Activated CD8-positive, alpha-beta memory T cell treated with anti-CD3 and anti-CD28 coated beads, Interleukin-2, amount 10 ng/mL, durations not matched to agents 7 days and 5 days (primary cell): ENCODE measurements at regions not wholly inside any gene's neighbourhood (a gene's known extent, or its start where the extent isn't known, plus 50 kb on each side); places are given as distances from the start of the nearest gene placed in this dataset.

Source experiments
- ATAC-seq: fragments of 150-1000 bp; cut with Tn5 transposase; one replicate; pipeline ENCODE4 v1.10.0; 2021; ENCODE audit warnings: moderate library complexity
- CTCF ChIA-PET: fragments of 350-600 bp; sonication (Branson Sonifier 250); formaldehyde crosslinking; loops from one replicate; lab custom pipeline; 2021; ENCODE audit warnings: antibody characterized with exemption; lab: Charles Lee
- DNase-seq: peaks from one replicate; pipeline ENCODE4 v3.0.0-alpha.2; 2020
- H3K27ac Mint-ChIP-seq: one replicate; pipeline ENCODE4 v1.8.0; 2021; ENCODE audit warnings: mild to moderate bottlenecking, mixed read lengths
- H3K27me3 Mint-ChIP-seq: one replicate; pipeline ENCODE4 v1.8.0; 2021; ENCODE audit warnings: mixed read lengths
- H3K36me3 Mint-ChIP-seq: one replicate; pipeline ENCODE4 v1.8.0; 2021; ENCODE audit warnings: mild to moderate bottlenecking, mixed read lengths
- H3K4me1 Mint-ChIP-seq: one replicate; pipeline ENCODE4 v1.8.0; 2021; ENCODE audit warnings: mixed read lengths
- H3K4me3 Mint-ChIP-seq: one replicate; pipeline ENCODE4 v1.8.0; 2021; ENCODE audit warnings: mild to moderate bottlenecking, moderate library complexity, mixed read lengths
- H3K9me3 Mint-ChIP-seq: one replicate; pipeline ENCODE4 v1.8.0; 2022; ENCODE audit warnings: low read depth, mixed read lengths

GRCh38 chr22:48974443-48975315 is 853.0 kb downstream of the BRD1 start:
- no peak for ATAC-seq
- Mint-ChIP-seq H3K9me3 (no peaks in the 10 kb centered on the region), H3K27ac (no peak overlapping the region), H3K4me1 (no peaks in the 10 kb centered on the region), H3K27me3 (no peaks in the 10 kb centered on the region), H3K4me3 (no peak overlapping the region), H3K36me3 (no peaks in the 10 kb centered on the region)
- CTCF ChIA-PET: no interaction called here
- DNase-seq: peak; percentile 33

- H3K36me3 Mint-ChIP-seq: no peaks in the 10 kb centered on the region
- no peaks in the 10 kb centered on the region for H3K9me3 Mint-ChIP-seq
- no peak for DNase-seq
- no peak overlapping the region for H3K27ac Mint-ChIP-seq
- no peak overlapping the region for H3K4me3 Mint-ChIP-seq
- CTCF ChIA-PET: no interaction called here
- ATAC-seq: no peak
- no peaks in the 10 kb centered on the region for H3K27me3 Mint-ChIP-seq
- H3K4me1 Mint-ChIP-seq: no peaks in the 10 kb centered on the region
These were observed 854.0 kb downstream of the BRD1 start for GRCh38 chr22:48973694-48974041.

DNA sequence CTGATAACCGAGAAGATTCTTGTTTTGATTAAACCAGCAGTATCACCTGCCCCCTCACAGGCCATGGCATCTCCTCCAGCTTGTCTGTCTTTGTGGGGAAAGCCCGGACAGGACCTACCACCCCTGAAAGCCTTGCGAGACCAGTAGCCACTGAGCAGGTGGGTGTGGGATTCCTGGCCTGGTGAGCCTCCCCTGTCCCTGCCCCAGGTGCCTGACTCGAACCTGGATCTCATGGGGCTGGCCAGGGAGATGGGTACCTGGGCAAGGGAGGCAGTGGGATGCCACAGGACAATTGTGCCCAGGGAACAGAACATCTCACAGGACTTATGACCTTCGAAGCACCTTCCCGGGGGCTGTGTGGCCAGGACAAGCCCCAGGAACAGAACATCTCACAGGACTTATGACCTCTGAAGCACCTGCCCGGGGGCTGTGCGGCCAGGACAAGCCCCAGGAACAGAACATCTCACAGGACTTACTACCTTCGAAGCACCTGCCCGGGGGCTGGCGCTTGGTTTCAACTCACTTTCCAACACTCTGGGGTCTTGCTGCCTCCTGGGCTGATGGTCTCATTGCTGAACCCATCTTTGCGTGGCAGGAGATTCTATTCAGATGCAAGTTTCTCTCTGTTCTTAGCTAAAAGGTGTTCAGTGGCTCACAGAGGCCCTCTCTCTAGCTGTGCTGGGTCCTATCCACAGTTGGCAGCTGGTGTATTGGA is 854.5 kb downstream of the BRD1 start:
- no peak for ATAC-seq
- no peaks in the 10 kb centered on the region for H3K4me1 Mint-ChIP-seq
- H3K9me3 Mint-ChIP-seq: no peaks in the 10 kb centered on the region
- H3K27ac Mint-ChIP-seq: no peak overlapping the region
- CTCF ChIA-PET: no interaction called here
- no peak for DNase-seq
- no peaks in the 10 kb centered on the region for H3K36me3 Mint-ChIP-seq
- no peaks in the 10 kb centered on the region for H3K27me3 Mint-ChIP-seq
- H3K4me3 Mint-ChIP-seq: no peak overlapping the region

DNA sequence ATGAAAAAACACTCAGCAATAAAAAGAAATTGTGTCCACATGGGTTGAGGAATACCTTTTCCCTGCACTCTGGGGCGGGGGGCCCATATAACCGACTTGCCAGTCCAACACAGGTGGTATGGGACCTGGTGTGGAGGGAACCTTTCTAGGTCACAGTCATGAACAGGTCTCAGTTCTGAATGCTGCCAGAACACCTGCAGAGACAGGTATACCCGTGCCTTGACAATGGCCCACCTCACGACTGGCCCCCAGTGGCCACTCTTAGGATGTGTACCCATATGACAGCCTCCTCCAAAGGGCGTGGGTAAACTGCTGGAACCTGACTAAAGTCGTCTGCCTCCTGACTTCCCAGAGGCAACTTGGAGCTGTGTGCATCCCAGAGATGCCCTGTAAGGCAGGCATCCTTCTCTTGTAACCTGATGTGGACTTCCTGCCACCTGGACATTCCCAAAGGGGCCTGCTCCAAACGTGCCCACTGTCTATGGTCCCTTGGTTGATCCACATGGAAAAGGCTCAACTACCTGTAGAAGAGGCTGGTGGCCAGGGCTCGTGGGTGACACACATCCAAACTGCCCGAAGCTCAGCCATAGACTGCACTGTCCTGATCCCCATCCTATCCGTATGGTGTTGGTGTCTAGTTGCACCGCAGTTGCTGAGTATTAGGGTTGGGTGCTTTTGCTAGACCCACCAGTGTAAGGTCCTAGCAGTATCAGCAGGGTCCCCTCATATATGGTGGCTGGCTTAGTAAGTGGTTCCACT is 859.3 kb downstream of the BRD1 start:
- CTCF ChIA-PET: no interaction called here
- ATAC-seq: no peak
- H3K9me3 Mint-ChIP-seq: no peaks in the 10 kb centered on the region
- H3K4me1 Mint-ChIP-seq: no peaks in the 10 kb centered on the region
- no peak overlapping the region for H3K27ac Mint-ChIP-seq
- H3K27me3 Mint-ChIP-seq: peaks cover 8% of the 10 kb centered on the region
- no peak for DNase-seq
- no peaks in the 10 kb centered on the region for H3K36me3 Mint-ChIP-seq
- no peak overlapping the region for H3K4me3 Mint-ChIP-seq

DNA sequence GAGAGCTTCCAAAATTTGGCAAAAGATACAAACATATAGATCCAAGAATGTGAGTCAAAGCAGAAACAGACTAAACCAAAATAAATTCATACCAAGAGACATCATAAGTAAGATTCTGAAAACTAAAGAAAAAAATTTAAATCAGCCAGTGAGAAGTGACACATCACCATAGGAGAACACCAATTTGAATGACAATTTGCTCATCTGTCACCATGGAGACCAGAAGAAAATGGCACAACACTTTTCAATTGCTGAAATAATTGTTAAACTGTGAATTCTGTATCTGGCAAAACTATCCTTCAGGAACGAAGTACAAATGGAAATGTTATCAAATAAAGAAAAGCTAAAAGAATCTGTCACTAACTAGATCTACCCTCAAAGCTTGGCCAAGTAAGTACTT is 864.3 kb downstream of the BRD1 start:
- Mint-ChIP-seq H3K9me3 (no peaks in the 10 kb centered on the region), H3K27me3 (peaks cover 12% of the 10 kb centered on the region), H3K4me1 (no peaks in the 10 kb centered on the region), H3K36me3 (no peaks in the 10 kb centered on the region), H3K27ac (no peak overlapping the region), H3K4me3 (no peak overlapping the region)
- DNase-seq: no peak
- CTCF ChIA-PET: no interaction called here
- ATAC-seq: no peak

DNA sequence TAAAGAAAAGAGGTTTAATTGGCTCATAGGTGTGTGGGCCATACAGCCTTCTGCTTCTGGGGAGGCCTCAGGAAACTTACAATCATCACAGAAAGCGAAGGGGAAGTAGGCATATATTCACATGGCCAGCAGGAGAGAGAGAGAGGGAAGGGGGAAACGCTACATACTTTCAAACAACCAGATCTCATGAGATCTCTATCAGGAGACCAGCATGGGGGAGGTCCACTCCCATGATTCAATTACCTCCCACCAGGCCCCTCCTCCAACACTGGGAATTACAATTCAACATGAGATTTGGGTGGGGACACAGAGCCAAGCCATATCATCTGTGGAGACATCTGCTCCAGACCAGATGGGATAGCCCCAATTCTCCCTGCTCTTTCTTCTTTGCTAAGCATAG is 866.0 kb downstream of the BRD1 start:
- no peak for DNase-seq
- Mint-ChIP-seq H3K27me3 (peaks cover 12% of the 10 kb centered on the region), H3K4me3 (no peak overlapping the region), H3K4me1 (no peaks in the 10 kb centered on the region), H3K27ac (no peak overlapping the region), H3K9me3 (peaks cover 4% of the 10 kb centered on the region), H3K36me3 (peaks cover 4% of the 10 kb centered on the region)
- CTCF ChIA-PET: no interaction called here
- no peak for ATAC-seq

DNA sequence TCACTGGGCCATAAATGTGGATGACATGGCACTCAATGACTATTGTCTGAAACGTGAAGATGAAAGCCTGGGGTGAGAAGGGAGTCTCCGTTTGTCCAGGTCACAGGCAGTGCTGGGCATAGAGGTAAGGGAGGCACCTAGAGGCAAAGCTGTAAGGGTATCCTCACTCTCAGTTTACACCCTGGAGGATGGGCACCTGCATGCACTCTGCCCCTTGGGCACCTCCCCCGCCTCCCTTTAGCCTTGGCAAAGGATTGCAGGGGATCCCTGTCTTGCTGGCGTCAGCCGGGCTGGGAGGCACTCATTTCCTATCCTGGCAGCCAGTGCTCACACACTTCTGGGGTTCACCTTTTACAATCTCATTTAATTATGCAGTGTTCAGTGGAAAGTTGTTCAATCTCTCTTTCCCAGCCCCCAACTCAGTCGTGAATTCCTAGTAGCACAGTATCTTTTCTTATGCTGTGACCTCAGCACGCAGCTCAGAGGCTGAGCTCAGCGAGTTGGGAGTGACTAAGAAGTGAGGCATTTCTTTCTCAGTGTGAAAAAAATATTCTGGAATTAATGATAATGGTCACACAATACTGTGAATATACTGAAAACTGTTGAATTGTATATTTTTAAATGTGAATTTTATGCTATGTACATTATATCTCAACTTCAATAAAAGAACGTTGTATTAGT is 866.6 kb downstream of the BRD1 start:
- peaks cover 10% of the 10 kb centered on the region for H3K9me3 Mint-ChIP-seq
- H3K36me3 Mint-ChIP-seq: peaks cover 6% of the 10 kb centered on the region
- CTCF ChIA-PET: no interaction called here
- no peak overlapping the region for H3K27ac Mint-ChIP-seq
- H3K4me1 Mint-ChIP-seq: no peaks in the 10 kb centered on the region
- peak; percentile 9 for DNase-seq
- no peak for ATAC-seq
- no peak overlapping the region for H3K4me3 Mint-ChIP-seq
- H3K27me3 Mint-ChIP-seq: peaks cover 10% of the 10 kb centered on the region

GRCh38 chr22:48960576-48960975 is 867.1 kb downstream of the BRD1 start:
- Mint-ChIP-seq H3K27me3 (peaks cover 10% of the 10 kb centered on the region), H3K36me3 (peaks cover 6% of the 10 kb centered on the region), H3K4me1 (no peaks in the 10 kb centered on the region), H3K27ac (no peak overlapping the region), H3K4me3 (no peak overlapping the region), H3K9me3 (peaks cover 10% of the 10 kb centered on the region)
- CTCF ChIA-PET: no interaction called here
- DNase-seq (no peak), ATAC-seq (no peak)

DNA sequence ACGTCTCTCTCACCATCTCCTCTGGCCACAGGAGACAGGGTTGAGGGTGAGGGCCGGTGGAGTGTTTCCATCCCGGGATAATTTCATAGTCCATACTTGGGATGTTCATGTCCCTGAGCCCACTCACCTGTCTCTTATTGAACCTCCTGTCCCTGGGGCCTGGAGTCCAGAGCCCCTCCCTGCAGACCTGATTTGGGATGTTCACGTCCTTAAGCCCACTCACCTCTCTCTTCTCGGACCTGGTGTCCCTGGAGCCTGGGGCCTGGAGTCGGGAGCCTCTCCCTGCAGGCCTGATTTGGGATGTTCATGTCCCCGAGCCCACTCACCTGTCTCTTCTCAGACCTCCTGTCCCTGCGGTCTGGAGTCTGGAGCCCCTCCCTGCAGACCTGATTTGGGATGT is 868.2 kb downstream of the BRD1 start:
- Mint-ChIP-seq H3K27ac (no peak overlapping the region), H3K36me3 (peaks cover 6% of the 10 kb centered on the region), H3K4me3 (no peak overlapping the region), H3K27me3 (peaks cover 10% of the 10 kb centered on the region), H3K9me3 (peaks cover 10% of the 10 kb centered on the region), H3K4me1 (no peaks in the 10 kb centered on the region)
- DNase-seq (peak; percentile 32), ATAC-seq (no peak)
- CTCF ChIA-PET: no interaction called here

GRCh38 chr22:48957987-48958321 is 869.7 kb downstream of the BRD1 start:
- Mint-ChIP-seq H3K4me1 (no peaks in the 10 kb centered on the region), H3K9me3 (peaks cover 10% of the 10 kb centered on the region), H3K27ac (no peak overlapping the region), H3K36me3 (peaks cover 6% of the 10 kb centered on the region), H3K27me3 (no peaks in the 10 kb centered on the region), H3K4me3 (no peak overlapping the region)
- ATAC-seq (no peak), DNase-seq (peak; percentile 18)
- CTCF ChIA-PET: no interaction called here

DNA sequence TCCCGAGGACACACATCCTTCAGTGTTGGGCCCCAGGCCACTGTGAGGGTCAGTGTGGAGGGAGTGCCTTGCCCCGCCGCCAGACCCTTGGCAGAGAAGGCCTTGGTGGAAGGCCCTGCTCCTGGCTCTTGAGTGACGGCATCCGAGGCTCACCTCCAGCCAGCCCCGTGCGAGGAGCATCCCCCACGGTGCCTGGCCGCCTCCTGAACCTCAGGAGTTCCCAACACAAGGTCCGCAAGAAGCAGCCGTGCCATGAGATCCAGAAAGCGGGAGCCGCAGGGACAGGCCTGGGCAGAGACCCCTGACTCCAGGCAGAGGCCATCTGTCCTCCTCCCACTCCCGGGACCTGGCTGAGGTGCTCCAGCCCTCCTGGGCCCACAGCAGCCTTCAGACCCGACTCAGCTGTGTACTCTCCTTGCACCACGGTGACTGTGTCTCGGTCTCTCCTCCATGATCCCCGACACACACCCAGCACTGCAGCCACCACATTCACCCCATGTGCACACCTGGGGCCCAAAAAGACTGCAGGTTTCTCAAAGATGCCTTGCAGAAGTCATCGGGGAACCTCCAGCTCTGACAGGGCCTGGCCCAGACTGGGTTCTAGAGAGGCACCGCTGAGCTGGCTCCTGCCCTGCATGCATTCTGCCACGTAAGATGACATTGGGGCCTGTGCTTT is 870.2 kb downstream of the BRD1 start:
- Mint-ChIP-seq H3K4me1 (no peaks in the 10 kb centered on the region), H3K27ac (no peak overlapping the region), H3K27me3 (no peaks in the 10 kb centered on the region), H3K4me3 (no peak overlapping the region), H3K9me3 (peaks cover 10% of the 10 kb centered on the region), H3K36me3 (peaks cover 6% of the 10 kb centered on the region)
- CTCF ChIA-PET: no interaction called here
- DNase-seq (peak; percentile 35), ATAC-seq (no peak)

DNA sequence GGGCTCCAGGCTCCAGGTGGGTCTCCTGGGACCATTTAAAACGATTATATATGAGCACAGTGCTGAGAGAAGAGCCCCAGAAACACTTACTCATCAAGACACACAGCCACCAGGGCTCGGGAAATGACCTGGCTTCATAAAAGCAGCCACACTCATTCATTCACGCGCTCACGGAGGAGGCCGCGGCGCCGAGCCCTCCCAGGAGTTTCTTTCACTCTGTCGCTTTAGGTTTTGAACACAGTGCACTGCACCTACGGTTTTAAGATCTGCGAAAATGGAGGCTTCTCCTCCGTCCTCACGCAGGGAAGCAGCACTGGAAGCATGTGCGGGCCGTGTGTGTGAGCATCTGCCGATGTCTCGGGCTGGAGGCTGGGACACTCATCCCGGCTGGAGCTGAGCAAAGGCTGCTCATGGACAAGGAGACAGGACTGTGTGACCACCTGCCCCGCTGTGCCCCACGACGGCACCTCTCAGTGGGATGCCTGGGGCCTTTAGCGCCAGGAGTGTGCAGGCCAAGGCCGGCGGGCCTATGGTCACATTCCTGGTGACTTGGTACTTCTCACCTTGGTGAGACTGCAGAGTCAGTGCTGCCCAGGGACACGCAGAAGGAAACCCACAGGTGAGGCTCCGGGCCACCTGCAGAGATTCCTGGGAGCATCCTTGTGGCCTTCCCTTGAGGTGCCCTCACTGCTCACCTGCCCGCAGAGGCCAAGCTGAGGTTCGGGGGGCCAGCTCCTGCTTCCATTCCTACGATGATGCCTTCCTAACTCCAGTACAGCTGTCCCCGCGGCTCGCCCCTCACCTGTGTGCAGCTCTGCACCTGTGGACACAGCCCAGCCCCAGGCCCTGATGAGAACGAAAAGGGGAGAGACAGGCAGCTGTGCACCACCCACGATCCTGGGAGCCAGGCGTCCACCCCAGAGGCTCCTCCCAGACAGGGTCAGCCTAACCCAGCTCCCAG is 872.0 kb downstream of the BRD1 start:
- peak; percentile 27 for DNase-seq
- CTCF ChIA-PET: no interaction called here
- Mint-ChIP-seq H3K27me3 (no peaks in the 10 kb centered on the region), H3K4me3 (no peak overlapping the region), H3K36me3 (peaks cover 6% of the 10 kb centered on the region), H3K27ac (no peak overlapping the region), H3K9me3 (peaks cover 10% of the 10 kb centered on the region), H3K4me1 (no peaks in the 10 kb centered on the region)
- ATAC-seq: no peak
